NCI-H2196 (cell line): ENCODE measurements at regions not wholly inside any gene's neighbourhood (a gene's known extent, or its start where the extent isn't known, plus 50 kb on each side); places are given as distances from the start of the nearest gene placed in this dataset.

Experiments
- DNase-seq: peaks from one replicate; lab custom pipeline; 2025; ENCODE audit not compliant: unreplicated experiment; lab: John Stamatoyannopoulos, UW

DNA sequence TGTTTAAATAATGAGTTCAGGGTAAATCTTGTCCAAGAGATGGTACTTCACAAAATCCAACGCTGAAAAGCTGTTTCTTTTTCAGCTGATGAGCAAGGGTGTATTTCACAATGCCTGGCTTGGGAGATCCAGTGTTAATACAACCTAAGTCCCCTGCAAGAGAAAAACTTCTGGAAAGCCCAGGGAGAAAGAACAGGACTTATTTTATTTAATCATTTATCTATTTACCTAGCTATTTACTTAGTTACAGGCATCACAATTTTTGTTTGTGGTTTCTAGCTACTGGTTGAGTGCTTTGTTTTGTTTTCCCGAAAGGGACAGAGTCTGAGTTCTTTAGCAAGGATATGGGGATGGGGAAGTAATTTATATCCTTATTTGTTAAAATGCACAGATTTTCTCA lies 598.2 kb upstream of the SYT4 start:
- no peak for DNase-seq

DNA sequence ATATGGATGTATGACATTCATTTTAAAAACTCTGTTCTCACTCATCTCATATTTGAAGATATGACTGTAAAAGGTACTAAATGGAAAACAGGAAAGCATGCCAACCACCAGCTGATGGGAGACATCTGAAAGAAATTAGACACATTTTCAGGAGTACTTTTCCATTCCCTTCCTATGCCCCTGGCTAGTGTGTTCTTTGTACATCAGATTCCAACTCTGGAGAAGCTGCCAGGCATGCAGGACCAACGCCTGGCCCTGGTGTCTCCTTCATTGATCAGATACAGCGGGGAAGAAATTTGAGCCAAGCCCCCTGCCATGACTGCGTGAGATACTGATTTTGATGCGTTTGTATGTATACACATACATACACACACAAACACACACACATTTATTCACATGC lies 599.0 kb upstream of the SYT4 start:
- no peak for DNase-seq

DNA sequence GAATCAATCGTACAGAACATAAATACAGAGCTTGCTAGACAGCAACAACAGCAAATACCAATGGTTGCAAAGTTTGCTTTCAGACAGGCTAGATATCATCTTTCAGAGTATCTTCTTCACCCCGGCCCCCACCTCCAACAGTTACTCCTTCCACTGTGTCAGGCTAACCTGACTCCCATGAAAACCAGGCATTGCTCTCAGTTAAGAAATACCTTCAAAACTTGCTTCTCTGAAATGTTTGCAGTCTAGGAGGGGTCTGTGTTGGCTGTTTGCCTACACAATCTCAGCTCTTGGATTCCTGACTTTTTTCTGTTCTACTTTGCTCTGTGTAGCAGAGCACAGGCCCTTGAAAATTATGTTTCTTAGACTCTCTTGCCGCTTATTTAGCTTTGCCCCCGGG lies 599.5 kb upstream of the SYT4 start:
- DNase-seq = no peak

DNA sequence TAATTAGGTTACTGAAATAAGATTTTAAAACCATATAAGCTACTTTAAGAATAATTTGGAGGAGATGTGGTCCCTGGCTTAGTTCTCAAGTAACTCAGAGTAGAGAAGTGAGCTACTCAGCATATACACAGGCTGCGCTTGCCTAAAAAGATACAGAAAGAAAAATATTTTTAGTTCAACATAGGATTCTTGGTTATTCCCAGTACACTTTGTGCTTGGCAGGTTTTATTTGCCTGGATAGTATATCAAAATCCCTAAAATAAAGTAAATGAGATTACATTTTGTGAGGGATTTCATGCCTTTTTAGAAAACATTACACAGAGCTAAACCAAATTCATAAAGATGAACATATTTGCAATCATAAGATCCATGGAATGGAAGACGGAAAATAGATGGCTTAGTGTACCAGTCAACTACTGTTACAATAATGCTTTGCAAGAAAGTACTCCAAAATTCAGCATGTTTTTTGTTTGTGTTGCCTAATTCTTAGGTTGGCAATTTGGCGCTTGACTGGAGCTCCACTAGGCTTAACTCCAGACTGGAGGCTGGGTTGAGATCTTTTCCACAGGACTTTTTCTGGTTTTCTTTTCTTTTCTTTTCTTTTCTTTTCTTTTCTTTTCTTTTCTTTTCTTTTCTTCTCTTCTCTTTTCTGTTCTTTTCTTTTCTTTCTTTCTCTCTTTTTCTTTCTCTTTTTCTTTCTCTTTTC lies 600.5 kb upstream of the SYT4 start:
- no peak for DNase-seq

DNA sequence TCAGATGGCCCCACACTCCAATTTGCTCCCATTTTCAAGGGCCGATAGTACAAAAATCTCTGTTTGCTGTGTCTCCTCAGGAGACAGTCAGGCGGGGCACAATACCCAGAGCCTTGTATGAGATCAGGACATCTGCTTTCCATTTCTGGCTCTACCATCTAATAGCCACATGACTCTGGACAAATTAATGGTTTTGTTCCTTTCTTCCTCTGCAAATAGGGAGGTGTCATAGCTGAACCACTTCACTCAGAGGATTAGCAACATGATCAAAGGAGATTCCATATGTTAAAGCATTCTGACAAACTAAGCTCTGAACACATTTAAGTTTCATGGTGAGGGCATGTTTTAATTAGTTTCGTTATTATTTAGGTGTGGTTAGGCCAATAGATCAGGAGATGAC lies 602.1 kb upstream of the SYT4 start:
- no peak for DNase-seq

- no peak for DNase-seq
These were observed 605.2 kb upstream of the SYT4 start for GRCh38 chr18:43882358-43883055.

GRCh38 chr18:43883886-43884285 lies 606.6 kb upstream of the SYT4 start:
- no peak for DNase-seq

GRCh38 chr18:43886341-43886740 lies 609.1 kb upstream of the SYT4 start:
- DNase-seq = no peak

GRCh38 chr18:43887491-43887890 lies 610.2 kb upstream of the SYT4 start:
- DNase-seq = no peak

GRCh38 chr18:43888598-43888997 lies 611.3 kb upstream of the SYT4 start:
- no peak for DNase-seq

DNA sequence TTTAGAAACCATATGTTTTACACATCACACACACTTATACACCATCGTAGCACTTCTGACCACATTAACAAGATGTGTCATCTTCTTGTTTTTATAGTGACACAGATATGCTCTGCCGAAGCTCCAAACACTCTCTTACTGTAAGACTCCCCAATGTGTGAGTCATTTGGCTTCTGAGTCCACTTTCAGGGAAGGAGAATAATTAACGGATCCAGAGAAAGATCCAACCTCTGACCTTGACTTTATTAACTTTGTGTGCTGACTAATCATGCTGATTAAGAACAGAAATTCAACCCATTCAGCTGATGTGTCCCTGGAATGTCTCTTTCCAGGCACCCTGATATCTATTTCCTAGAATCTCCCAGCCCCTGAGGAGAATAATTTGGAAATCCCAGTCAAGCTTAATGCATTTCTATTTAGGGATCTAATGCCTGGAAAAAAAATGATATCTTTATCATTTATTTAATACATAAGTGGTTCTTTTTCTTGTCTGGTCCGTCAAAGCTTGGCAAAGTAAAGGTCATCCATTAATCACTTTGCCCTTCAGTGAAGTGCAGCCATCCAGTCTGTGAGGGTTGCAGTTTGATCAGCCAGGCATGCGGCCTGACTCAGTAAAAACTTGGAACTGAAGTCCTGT lies 615.8 kb upstream of the SYT4 start:
- no peak for DNase-seq

DNA sequence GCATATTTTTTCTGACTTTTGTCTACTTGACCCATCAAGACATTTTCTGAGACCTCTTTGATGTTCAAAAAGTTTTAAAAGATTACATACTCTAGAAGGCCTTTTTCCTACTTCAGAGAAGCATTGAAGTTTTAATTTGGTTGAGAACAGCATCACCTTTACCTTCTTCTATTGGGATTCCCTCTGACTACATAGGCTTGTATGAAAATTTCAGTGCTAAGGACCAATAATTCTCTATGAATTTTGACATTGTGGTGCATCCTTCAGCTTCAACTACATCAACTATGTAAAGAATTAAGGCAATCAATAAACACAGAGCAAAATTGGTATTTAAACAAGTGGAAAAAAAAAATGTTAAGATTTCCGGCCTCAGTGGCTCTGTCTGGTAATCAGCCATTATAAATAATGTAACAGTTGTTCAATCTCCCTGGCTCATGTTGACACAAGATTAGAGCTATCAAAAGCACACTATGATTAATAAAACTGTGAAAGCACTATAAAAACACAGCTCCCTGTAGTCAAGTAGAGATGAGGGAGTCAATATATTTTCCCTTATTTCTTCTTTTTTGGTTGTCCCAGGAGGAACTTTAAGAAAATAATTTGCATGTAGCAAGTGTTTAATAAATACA lies 627.0 kb upstream of the SYT4 start:
- no peak for DNase-seq

DNA sequence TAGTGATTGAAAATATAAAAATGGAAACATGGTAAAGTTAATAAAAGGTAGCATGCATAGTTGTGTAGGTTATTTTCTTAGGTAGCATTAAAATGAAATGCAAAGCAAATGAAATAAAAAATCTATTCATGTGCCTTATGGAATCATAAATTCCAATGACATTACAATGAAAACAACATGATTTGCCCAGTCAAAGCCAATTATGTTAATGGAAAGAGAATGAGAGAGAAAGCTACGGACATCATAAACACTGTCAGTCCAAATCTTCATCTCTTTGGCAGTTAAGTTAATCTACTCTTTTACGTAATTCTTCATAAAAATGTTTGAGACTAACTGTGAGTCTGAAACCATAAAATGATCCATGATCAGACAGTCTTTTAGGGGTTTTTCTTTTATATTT lies 636.7 kb upstream of the SYT4 start:
- no peak for DNase-seq

DNA sequence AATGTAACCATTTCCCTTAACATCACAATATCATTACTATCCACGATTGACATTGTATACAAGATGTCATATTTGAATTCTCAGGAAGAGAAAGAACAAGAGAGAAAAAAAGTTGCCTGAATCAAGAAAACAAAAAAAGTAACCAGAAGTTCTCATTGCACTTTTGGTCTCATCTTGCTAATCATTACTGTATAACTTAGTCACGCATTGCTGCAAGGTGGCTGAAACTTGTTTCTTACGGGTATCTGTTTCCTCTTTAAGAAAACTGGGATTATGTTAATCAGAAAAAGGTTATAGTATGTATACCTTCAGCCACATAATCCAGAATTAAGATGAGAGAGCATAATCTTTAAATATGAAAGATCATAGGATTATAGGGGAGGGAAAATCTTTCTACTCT lies 639.7 kb upstream of the SYT4 start:
- no peak for DNase-seq

DNA sequence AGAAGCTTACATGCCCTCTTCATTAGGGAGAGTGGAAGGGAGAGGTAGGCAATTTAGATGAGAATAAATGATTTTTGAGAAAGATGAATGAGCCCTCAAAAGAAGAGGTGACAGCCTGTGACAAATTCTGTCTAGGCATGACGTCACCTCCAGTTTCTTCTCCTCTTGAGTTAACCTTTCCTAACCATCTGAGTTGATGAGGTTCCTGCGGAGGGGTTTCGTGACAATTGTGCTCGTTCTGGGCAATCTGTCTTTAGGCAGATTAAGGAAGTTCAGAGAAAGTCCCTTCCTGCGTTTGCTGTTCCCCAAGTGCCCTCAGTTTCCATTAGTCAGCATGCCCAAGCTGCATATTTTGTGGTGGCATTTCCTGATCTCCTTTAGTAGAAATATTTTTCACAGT lies 640.2 kb upstream of the SYT4 start:
- no peak for DNase-seq

GRCh38 chr18:43919551-43919950 lies 642.3 kb upstream of the SYT4 start:
- no peak for DNase-seq

- DNase-seq = no peak
These were observed 654.1 kb upstream of the SYT4 start for GRCh38 chr18:43931439-43931838.

- DNase-seq = no peak
These were observed 654.9 kb upstream of the SYT4 start for GRCh38 chr18:43932140-43932539.

GRCh38 chr18:43933177-43933576 lies 655.9 kb upstream of the SYT4 start:
- no peak for DNase-seq

- DNase-seq = no peak
These were observed 657.0 kb upstream of the SYT4 start for GRCh38 chr18:43934322-43934721.

DNA sequence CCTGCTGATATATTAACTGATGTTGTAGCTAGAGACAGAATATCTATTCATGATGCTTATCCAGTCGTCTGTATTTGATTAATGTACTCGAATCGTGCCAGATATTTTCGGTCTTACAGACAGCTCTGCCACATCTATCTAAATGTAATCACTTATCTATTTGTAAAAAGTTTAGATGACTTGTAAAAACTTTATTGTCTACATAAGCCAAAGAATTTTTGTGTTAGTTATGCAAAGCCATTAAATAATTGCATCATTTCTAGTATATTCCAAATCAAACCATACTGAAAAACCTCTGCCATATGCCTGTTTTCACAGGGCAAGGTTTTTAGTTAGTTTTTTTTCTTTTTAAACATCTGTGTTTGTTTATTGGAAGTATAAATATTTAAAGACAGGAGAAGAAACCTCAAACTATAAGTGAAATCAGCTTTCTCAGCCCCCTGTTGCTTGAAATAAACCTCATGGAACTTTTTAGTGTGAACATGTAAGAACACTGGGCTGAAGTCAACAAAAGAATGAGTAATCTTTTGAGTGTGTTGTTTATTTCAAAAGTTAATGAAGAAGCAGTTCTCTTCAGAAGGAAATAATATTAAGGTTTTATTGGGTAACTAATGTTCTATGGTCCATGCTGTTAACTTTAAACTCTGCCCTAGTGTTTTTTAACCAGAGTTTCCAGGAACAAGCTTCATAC lies 657.6 kb upstream of the SYT4 start:
- DNase-seq = no peak
